Hepatocyte (in vitro differentiated cells): ENCODE measurements at regions not wholly inside any gene's neighbourhood (a gene's known extent, or its start where the extent isn't known, plus 50 kb on each side); places are given as distances from the start of the nearest gene placed in this dataset.

Experiments used
- CTCF ChIP-seq: fragments of 200-600 bp; sonication (generic); IDR thresholded peaks from 2 replicates; pipeline ENCODE4 v1.5.1; 2016; ENCODE audit warnings: antibody characterized with exemption, mild to moderate bottlenecking; ENCODE audit not compliant: poor library complexity
- EZH2 ChIP-seq: fragments of 200-600 bp; sonication (generic); IDR thresholded peaks from 2 replicates; pipeline ENCODE4 v1.6.1; 2016; ENCODE audit warnings: antibody characterized with exemption, mild to moderate bottlenecking, borderline replicate concordance
- EZH2phosphoT487 ChIP-seq: fragments of 200-600 bp; sonication (generic); IDR thresholded peaks from one replicate; pipeline ENCODE4 v1.6.1; 2018; ENCODE audit warnings: antibody characterized with exemption, mild to moderate bottlenecking, low read depth, moderate library complexity; ENCODE audit not compliant: unreplicated experiment, severe bottlenecking

GRCh38 chr22:48372390-48372789 is 1455.3 kb downstream of the BRD1 start:
- TF ChIP-seq CTCF: no peak
- TF ChIP-seq EZH2: no peak
- no peak for TF ChIP-seq EZH2phosphoT487
